ENCODE measurements at regions not wholly inside any gene's neighbourhood (a gene's known extent, or its start where the extent isn't known, plus 50 kb on each side); places are given as distances from the start of the nearest gene placed in this dataset.

GRCh38 chr22:44373234-44373633 lies 60.5 kb upstream of the SHISAL1 start:
- Histone ChIP-seq H3K36me3 (ENCODE audit: control insufficient read depth in 2 of 2, insufficient read depth in 2 of 2, low read length in 1 of 2) (no peaks in the 10 kb centered on the region), H4K20me1 (ENCODE audit: control insufficient read depth, insufficient read depth) (no peaks in the 10 kb centered on the region), H3K4me3 (no peak overlapping the region), H3K9me3 (replicated peaks; ENCODE audit: control insufficient read depth, insufficient read depth, low read length) (no peaks in the 10 kb centered on the region; the same call in 2 of the 3 replicates), H3K27ac (ENCODE audit: control insufficient read depth, insufficient read depth) (no peak overlapping the region), H3K9ac (ENCODE audit: control insufficient read depth, insufficient read depth, low read length) (no peak overlapping the region), H3K27me3 (replicated peaks in 1 of 2; ENCODE audit: control insufficient read depth in 2 of 2, insufficient read depth in 2 of 2, low read length in 1 of 2) (no peaks in the 10 kb centered on the region), H2AFZ (ENCODE audit: control insufficient read depth, low read depth, low read length) (no peak overlapping the region), H3K4me1 (ENCODE audit: control insufficient read depth, insufficient read depth, low read length) (no peaks in the 10 kb centered on the region), H3K79me2 (ENCODE audit: control insufficient read depth, insufficient read depth, low read length) (no peaks in the 10 kb centered on the region), H3K4me2 (ENCODE audit: control insufficient read depth, insufficient read depth) (no peak overlapping the region)
- in situ Hi-C loops (cut with MboI) (loop anchor here (25.0 kb wide), 1 partner anchor 514 kb away; no protein-coding TSS in a partner anchor), intact Hi-C loops (cut with micrococcal nuclease; ENCODE audit: unreplicated experiment) (no loop called here)
- RAD21 ChIA-PET (ENCODE audit: unreplicated experiment) = no interaction called here
- ATAC-seq = no peak
- DNase-seq (ENCODE audit: low read depth, low spot score) = no peak
- TF ChIP-seq JUND (IDR thresholded peaks at IDR 0.05; ENCODE audit: low read depth, low read length) (no peak), REST (IDR thresholded peaks at IDR 0.05; ENCODE audit: low read depth, low read length) (no peak), NFYB (IDR thresholded peaks at IDR 0.05; ENCODE audit: insufficient read depth, low read depth, low read length) (no peak), KDM1A (IDR thresholded peaks at IDR 0.05; ENCODE audit: borderline replicate concordance) (no peak), DPF2 (IDR thresholded peaks at IDR 0.05) (no peak), PAX8 (IDR thresholded peaks at IDR 0.05) (no peak), ETV6 (conservative IDR thresholded peaks at IDR 0.05 in 1 of 2, IDR thresholded peaks at IDR 0.05 in 1 of 2; ENCODE audit: borderline replicate concordance in 1 of 2, low read depth in 1 of 2) (no peak), CBX5 (IDR thresholded peaks at IDR 0.05; ENCODE audit: low read depth) (no peak), ZZZ3 (IDR thresholded peaks at IDR 0.05; ENCODE audit: control insufficient read depth, insufficient read length, low read depth) (no peak), SMARCA5 (IDR thresholded peaks at IDR 0.05) (no peak), ATF2 (IDR thresholded peaks at IDR 0.05; ENCODE audit: low read length) (no peak), RUNX3 (IDR thresholded peaks at IDR 0.05; ENCODE audit: low read length) (no peak), RBBP5 (conservative IDR thresholded peaks at IDR 0.05) (no peak), TCF3 (IDR thresholded peaks at IDR 0.05; ENCODE audit: borderline replicate concordance, insufficient read depth, low read depth, low read length) (no peak)
- POLR2A ChIA-PET = no interaction called here
- 29% methylated on average over 3 of the region's 3 CpGs for WGBS (ENCODE audit: insufficient coverage, insufficient replicate concordance, low lambda C conversion rate, missing lambda C conversion rate)
- BruUV-seq (replicated peaks) = no TSS peak
- CTCF ChIA-PET = no interaction called here
- FAIRE-seq = no peak
- SMC1A ChIA-PET (ENCODE audit: uncharacterized antibody, unreplicated experiment) = no interaction called here

Measured in GM12878 (cell line).